PC-9 (cell line): ENCODE measurements at regions not wholly inside any gene's neighbourhood (a gene's known extent, or its start where the extent isn't known, plus 50 kb on each side); places are given as distances from the start of the nearest gene placed in this dataset.
"Not testable (repeated sequence)": the region's sequence is repeated elsewhere in the genome, so short reads cannot be mapped to it uniquely, and the experiment has no call there.

Experiments used
- BruUV-seq: library from RNA; stranded (reverse); fragments of 400-500 nt; replicated peaks from 2 replicates; lab custom pipeline; 2021; lab: Mats Ljungman, UMichigan
- CTCF ChIA-PET: fragments of 300-600 bp; sonication (Branson Sonifier 250); formaldehyde crosslinking; loops from one replicate; lab custom pipeline; 2022; ENCODE audit warnings: antibody characterized with exemption; lab: Charles Lee
- POLR2A ChIA-PET: fragments of 300-600 bp; sonication (Branson Sonifier 250); formaldehyde crosslinking; loops from one replicate; lab custom pipeline; 2022; ENCODE audit warnings: antibody characterized with exemption; ENCODE audit not compliant: unreplicated experiment; lab: Charles Lee
- DNase-seq, 2 experiments: peaks; one replicate each; pipeline versions ENCODE4 v3.0.0 to v3.0.0-alpha.2; 2015 to 2022; ENCODE audit warnings: mixed read lengths in 1 of 2
- H2AFZ ChIP-seq: fragments of 200-600 bp; sonication (generic); 2 replicates; pipeline ENCODE4 v1.8.1; 2017; ENCODE audit warnings: antibody characterized with exemption
- H3F3A ChIP-seq: fragments of 200-600 bp; sonication (generic); 2 replicates; pipeline ENCODE4 v1.8.1; 2017; ENCODE audit warnings: antibody characterized with exemption, mild to moderate bottlenecking, low read depth; ENCODE audit not compliant: insufficient read depth
- H3K27ac ChIP-seq: fragments of 200-600 bp; sonication (generic); 2 replicates; pipeline ENCODE4 v1.6.1; 2016; ENCODE audit warnings: mixed run types
- H3K27me3 ChIP-seq: fragments of 200-600 bp; sonication (generic); 2 replicates; pipeline ENCODE4 v1.6.1; 2016; ENCODE audit warnings: low read depth, mixed run types; ENCODE audit not compliant: insufficient read depth
- H3K36me3 ChIP-seq: fragments of 200-600 bp; sonication (generic); 2 replicates; pipeline ENCODE4 v1.6.1; 2016; ENCODE audit warnings: low read depth, mixed run types
- H3K4me1 ChIP-seq: fragments of 200-600 bp; sonication (generic); replicated peaks from 2 replicates; pipeline ENCODE4 v1.6.1; 2016; ENCODE audit warnings: mixed run types; ENCODE audit not compliant: insufficient read depth
- H3K4me2 ChIP-seq: fragments of 200-600 bp; sonication (generic); 2 replicates; pipeline ENCODE4 v1.6.1; 2017; ENCODE audit warnings: mixed run types
- H3K4me3 ChIP-seq: fragments of 200-600 bp; sonication (generic); 2 replicates; pipeline ENCODE4 v1.6.1; 2016; ENCODE audit warnings: mixed run types
- H3K79me2 ChIP-seq: fragments of 200-600 bp; sonication (generic); 2 replicates; pipeline ENCODE4 v1.6.1; 2017; ENCODE audit warnings: low read depth, mixed run types
- H3K9me2 ChIP-seq: fragments of 200-600 bp; sonication (generic); 2 replicates; pipeline ENCODE4 v1.8.1; 2017; ENCODE audit warnings: mild to moderate bottlenecking; ENCODE audit not compliant: insufficient read depth
- H3K9me3 ChIP-seq: fragments of 200-600 bp; sonication (generic); 2 replicates; pipeline ENCODE4 v1.8.1; 2016; ENCODE audit warnings: low read depth; ENCODE audit not compliant: insufficient read depth
- H4K20me1 ChIP-seq: fragments of 200-600 bp; sonication (generic); 2 replicates; pipeline ENCODE4 v1.8.1; 2017; ENCODE audit not compliant: insufficient read depth
- CTCF ChIP-seq: fragments of 200-600 bp; sonication (generic); conservative IDR thresholded peaks from 2 replicates; pipeline ENCODE4 v1.6.1; 2017; ENCODE audit warnings: mixed run types, antibody characterized with exemption, mild to moderate bottlenecking, moderate library complexity
- EZH2 ChIP-seq: fragments of 200-600 bp; sonication (generic); IDR thresholded peaks from 2 replicates; pipeline ENCODE4 v1.8.0; 2017; ENCODE audit warnings: antibody characterized with exemption, low read depth
- intact Hi-C: fragments of 100-400 bp; cut with micrococcal nuclease; formaldehyde crosslinking; loops from one replicate; pipeline ENCODE4 v1.10.0; 2022; ENCODE audit not compliant: unreplicated experiment

- H3K27ac ChIP-seq, result no peak overlapping the region
Observed at GRCh38 chr4:23084559-23085248, 392.0 kb downstream of the GBA3 start.

GRCh38 chr4:23083391-23083790, 390.7 kb downstream of the GBA3 start:
- BruUV-seq, result no TSS peak
- CTCF ChIA-PET, result no interaction called here
- intact Hi-C loops, result no loop called here

More at GRCh38 chr4:23084559-23085248, 392.0 kb downstream of the GBA3 start:
- intact Hi-C loops, result no loop called here
- Histone ChIP-seq H3K4me2 (0 out of 2 replicates have a peak overlapping the region, but pooled peaks have one; percentile 28), H3K9me3 (no peaks in the 10 kb centered on the region), H4K20me1 (no peaks in the 10 kb centered on the region), H3K4me1 (no peaks in the 10 kb centered on the region; the same call in 1 of the 2 replicates), H3K27me3 (no peaks in the 10 kb centered on the region), H3K79me2 (no peaks in the 10 kb centered on the region), H3K9me2 (no peaks in the 10 kb centered on the region), H2AFZ (no peak overlapping the region), H3K36me3 (no peaks in the 10 kb centered on the region), H3K4me3 (no peak overlapping the region), H3F3A (no peaks in the 10 kb centered on the region)
- DNase-seq, result no peak
- POLR2A ChIA-PET, result interaction anchor here (0.6 kb wide), 1 partner anchor 10 kb away, joined by 15 read pairs; no protein-coding TSS in a partner anchor
- CTCF ChIA-PET, result no interaction called here
- no peak for TF ChIP-seq EZH2
- no peak for TF ChIP-seq CTCF
- BruUV-seq, result no TSS peak

GRCh38 chr4:23080171-23080570, 387.4 kb downstream of the GBA3 start:
- H3K36me3 ChIP-seq, DNase-seq, H3K27ac ChIP-seq, POLR2A ChIA-PET, H3K4me1 ChIP-seq, H3K9me2 ChIP-seq, H3K27me3 ChIP-seq, H2AFZ ChIP-seq, H3F3A ChIP-seq, H3K4me3 ChIP-seq, H3K4me2 ChIP-seq, BruUV-seq, intact Hi-C loops, H3K79me2 ChIP-seq, CTCF ChIA-PET, H4K20me1 ChIP-seq, H3K9me3 ChIP-seq: not testable (repeated sequence)

More at GRCh38 chr4:23083391-23083790, 390.7 kb downstream of the GBA3 start:
- Histone ChIP-seq H2AFZ (no peak overlapping the region), H3K27me3 (no peaks in the 10 kb centered on the region), H3K4me2 (no peak overlapping the region), H3K9me2 (no peaks in the 10 kb centered on the region), H4K20me1 (no peaks in the 10 kb centered on the region), H3K36me3 (no peaks in the 10 kb centered on the region), H3K9me3 (no peaks in the 10 kb centered on the region), H3K4me3 (no peak overlapping the region), H3F3A (no peaks in the 10 kb centered on the region), H3K27ac (no peak overlapping the region), H3K79me2 (no peaks in the 10 kb centered on the region), H3K4me1 (no peaks in the 10 kb centered on the region; the same call in 1 of the 2 replicates)
- TF ChIP-seq CTCF (no peak), EZH2 (no peak)
- POLR2A ChIA-PET, result no interaction called here
- DNase-seq, result no peak
